Transverse colon (tissue), 3 donors: ENCODE measurements at regions not wholly inside any gene's neighbourhood (a gene's known extent, or its start where the extent isn't known, plus 50 kb on each side); places are given as distances from the start of the nearest gene placed in this dataset.

Experiments used
- EP300 ChIP-seq: sonication (generic); formaldehyde crosslinking; IDR thresholded peaks from one replicate; pipeline ENCODE4 v1.6.1; 2017; ENCODE audit warnings: antibody characterized with exemption, low read depth
- POLR2A ChIP-seq: fragments of 450-650 bp; IDR thresholded peaks from one replicate; pipeline ENCODE4 v1.6.1; 2016; ENCODE audit warnings: antibody characterized with exemption, mild to moderate bottlenecking, moderate library complexity
- TF ChIP-seq, protein P1 (sequence below), 5 experiments: fragments of 200-600 bp in 3 of 5; fragments of 450-650 bp in 2 of 5; sonication (generic) in 3 of 5; IDR thresholded peaks; 1 replicate in 2 of 5; 2 replicates in 3 of 5; pipeline ENCODE4 v1.5.1; 2016 to 2017; ENCODE audit warnings: antibody characterized with exemption in 5 of 5, inconsistent platforms in 3 of 5, mild to moderate bottlenecking in 2 of 5, moderate library complexity in 1 of 5

DNA sequence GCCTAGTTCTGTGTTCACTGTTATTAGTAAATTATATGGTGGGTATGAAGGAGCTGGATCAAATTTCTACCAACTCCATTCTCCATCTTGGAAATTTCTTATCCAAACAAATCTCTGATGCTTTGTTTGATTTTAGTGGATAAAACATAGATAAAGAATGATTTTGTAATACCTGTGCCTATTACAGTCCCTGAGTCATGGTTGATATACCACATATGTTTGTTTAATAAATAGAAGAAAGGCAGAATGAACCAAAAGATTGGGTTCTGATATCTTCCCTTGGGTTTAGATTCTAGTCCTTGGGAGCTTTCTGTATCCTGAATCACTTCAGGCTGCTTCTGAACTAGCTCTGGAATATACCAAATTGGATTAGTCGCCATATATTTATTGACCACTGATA lies 203.6 kb downstream of the PDCD6IP start:
- TF ChIP-seq, protein P1, sequence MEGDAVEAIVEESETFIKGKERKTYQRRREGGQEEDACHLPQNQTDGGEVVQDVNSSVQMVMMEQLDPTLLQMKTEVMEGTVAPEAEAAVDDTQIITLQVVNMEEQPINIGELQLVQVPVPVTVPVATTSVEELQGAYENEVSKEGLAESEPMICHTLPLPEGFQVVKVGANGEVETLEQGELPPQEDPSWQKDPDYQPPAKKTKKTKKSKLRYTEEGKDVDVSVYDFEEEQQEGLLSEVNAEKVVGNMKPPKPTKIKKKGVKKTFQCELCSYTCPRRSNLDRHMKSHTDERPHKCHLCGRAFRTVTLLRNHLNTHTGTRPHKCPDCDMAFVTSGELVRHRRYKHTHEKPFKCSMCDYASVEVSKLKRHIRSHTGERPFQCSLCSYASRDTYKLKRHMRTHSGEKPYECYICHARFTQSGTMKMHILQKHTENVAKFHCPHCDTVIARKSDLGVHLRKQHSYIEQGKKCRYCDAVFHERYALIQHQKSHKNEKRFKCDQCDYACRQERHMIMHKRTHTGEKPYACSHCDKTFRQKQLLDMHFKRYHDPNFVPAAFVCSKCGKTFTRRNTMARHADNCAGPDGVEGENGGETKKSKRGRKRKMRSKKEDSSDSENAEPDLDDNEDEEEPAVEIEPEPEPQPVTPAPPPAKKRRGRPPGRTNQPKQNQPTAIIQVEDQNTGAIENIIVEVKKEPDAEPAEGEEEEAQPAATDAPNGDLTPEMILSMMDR (IDR thresholded peaks at IDR 0.05) = no peak
- TF ChIP-seq POLR2A (no peak), EP300 (no peak)
